ENCODE measurements at regions not wholly inside any gene's neighbourhood (a gene's known extent, or its start where the extent isn't known, plus 50 kb on each side); places are given as distances from the start of the nearest gene placed in this dataset.

DNA sequence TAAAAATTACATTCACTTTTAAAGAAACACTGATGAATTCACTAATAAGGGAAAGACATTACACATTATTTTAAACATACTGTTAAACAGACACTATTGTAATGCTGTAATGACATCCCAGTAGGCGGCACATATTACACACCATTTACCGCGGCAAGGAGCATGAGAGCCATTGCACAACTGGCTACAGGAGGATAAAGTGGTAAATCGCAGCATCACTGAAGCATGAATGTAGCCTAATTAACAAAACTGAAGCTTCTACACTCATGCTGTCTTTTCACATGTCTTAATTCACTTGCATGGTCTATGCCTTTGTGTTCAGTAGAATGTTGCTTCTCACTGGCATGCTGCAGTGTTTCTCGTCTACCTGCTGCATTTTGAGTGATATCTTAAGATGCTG, 1046.0 kb downstream of the MRPL39 start:
- in situ Hi-C loops (cut with MboI; ENCODE audit: low sequenced_read_pairs) (no loop called here), intact Hi-C loops (cut with micrococcal nuclease) (no loop called here), dilution Hi-C loops (cut with HindIII; ENCODE audit: low sequenced_read_pairs, unreplicated experiment) (no loop called here)
- no CpG with 5 or more reads among the region's 5 CpGs for WGBS, 2 experiments (ENCODE audit: extremely low coverage in 2 of 2, insufficient read length in 1 of 2)
- H2BK120ac ChIP-seq (ENCODE audit: low read depth, low read length), result no peak overlapping the region
- H3K56ac ChIP-seq (ENCODE audit: extremely low read depth, insufficient read depth, low read length), result no peak overlapping the region
- no TSS peak for BruUV-seq (replicated peaks)
- ChIA-PET CTCF (no interaction called here), POLR2A (ENCODE audit: unreplicated experiment) (no interaction called here)
- no peak overlapping the region for H2BK15ac ChIP-seq (ENCODE audit: low read depth, low read length)
- H3K79me1 ChIP-seq (ENCODE audit: low read depth in 1 of 2, low read length in 2 of 2), result no peaks in the 10 kb centered on the region
- H2AK9ac ChIP-seq (replicated peaks; ENCODE audit: low read depth, low read length, poor library complexity), result no peak overlapping the region
- no peak overlapping the region for H2BK5ac ChIP-seq (ENCODE audit: low read depth, low read length, poor library complexity, severe bottlenecking)
- no peak overlapping the region for H3K9ac ChIP-seq (ENCODE audit: low read depth, low read length)
- H2AK5ac ChIP-seq (ENCODE audit: low read depth, low read length), result no peak overlapping the region
- DNase-seq (no peak), ATAC-seq (ENCODE audit: low read depth) (no peak)
- H4K91ac ChIP-seq (ENCODE audit: insufficient read depth, low read depth, low read length), result no peak overlapping the region
- no peak overlapping the region for H3K4me2 ChIP-seq (ENCODE audit: low read depth, low read length)
- no peak overlapping the region for H3K27ac ChIP-seq (ENCODE audit: insufficient read depth, low read length)
- H3K18ac ChIP-seq (ENCODE audit: low read depth, low read length), result no peak overlapping the region
- H4K8ac ChIP-seq (ENCODE audit: low read depth in 2 of 2, low read length in 2 of 2), result no peak overlapping the region
- no peak overlapping the region for H3K14ac ChIP-seq (replicated peaks; ENCODE audit: low read depth, low read length)
- H4K20me1 ChIP-seq (ENCODE audit: insufficient read depth, low read length), result no peaks in the 10 kb centered on the region
- H3K4me1 ChIP-seq (ENCODE audit: control insufficient read depth, insufficient read depth, low read length), result no peaks in the 10 kb centered on the region
- peaks cover 3% of the 10 kb centered on the region; the same call in 1 of the 2 replicates for H3K9me3 ChIP-seq (ENCODE audit: control insufficient read depth, insufficient read depth, low read length)
- no peak overlapping the region for H2BK20ac ChIP-seq (ENCODE audit: low read depth, low read length)
- H3K4ac ChIP-seq (ENCODE audit: low read depth, low read length), result no peak overlapping the region
- H4K5ac ChIP-seq (ENCODE audit: low read depth, low read length), result no peak overlapping the region
- no peaks in the 10 kb centered on the region for H3K27me3 ChIP-seq (ENCODE audit: control insufficient read depth, insufficient read depth, low read length)
- TF ChIP-seq MXI1 (IDR thresholded peaks at IDR 0.05; ENCODE audit: borderline replicate concordance, low read depth, low read length), result no peak
- H3K4me3 ChIP-seq (ENCODE audit: insufficient read depth, low read depth, low read length), result no peak overlapping the region
- no peaks in the 10 kb centered on the region for H3K36me3 ChIP-seq (ENCODE audit: control insufficient read depth, insufficient read depth, low read length)
- no peak overlapping the region for H2AFZ ChIP-seq (replicated peaks; ENCODE audit: low read length, poor library complexity)
- H3K23ac ChIP-seq (ENCODE audit: low read depth, low read length), result no peak overlapping the region
- H3K9me1 ChIP-seq (ENCODE audit: insufficient read depth, low read length), result no peaks in the 10 kb centered on the region

Data from IMR-90 (cell line).